SK-N-SH (cell line): ENCODE measurements at regions not wholly inside any gene's neighbourhood (a gene's known extent, or its start where the extent isn't known, plus 50 kb on each side); places are given as distances from the start of the nearest gene placed in this dataset.

Source experiments
- CHD2 ChIP-seq: fragments of 150-350 bp; IDR thresholded peaks from 2 replicates; pipeline ENCODE4 v1.6.1; 2018; ENCODE audit warnings: low read length; ENCODE audit not compliant: partially characterized antibody
- ELF1 ChIP-seq: IDR thresholded peaks from 2 replicates; pipeline ENCODE4 v1.4.0; 2012
- EP300 ChIP-seq, 2 experiments: IDR thresholded peaks; 2 replicates each; pipeline versions ENCODE4 v1.4.0 to v1.6.1; 2012; ENCODE audit warnings: borderline replicate concordance in 1 of 2, low read depth in 1 of 2, low read length in 1 of 2
- EZH2phosphoT487 ChIP-seq: fragments of 200-600 bp; sonication (generic); IDR thresholded peaks from 2 replicates; pipeline ENCODE4 v1.6.1; 2017; ENCODE audit warnings: low read depth, mixed run types, mild to moderate bottlenecking, antibody characterized with exemption, moderate library complexity, borderline replicate concordance
- FOSL2 ChIP-seq: IDR thresholded peaks from 2 replicates; pipeline ENCODE4 v1.4.0; 2012; ENCODE audit warnings: low read depth, mild to moderate bottlenecking, moderate library complexity, borderline replicate concordance
- FOXJ3 ChIP-seq: sonication (generic); formaldehyde crosslinking; IDR thresholded peaks from 2 replicates; pipeline ENCODE4 v1.5.1; 2020; ENCODE audit warnings: mild to moderate bottlenecking, missing genetic modification reagents
- FOXM1 ChIP-seq: IDR thresholded peaks from 2 replicates; pipeline ENCODE4 v1.4.0; 2012; ENCODE audit warnings: low read depth, mild to moderate bottlenecking
- GATA2 ChIP-seq: sonication (generic); formaldehyde crosslinking; IDR thresholded peaks from 2 replicates; pipeline ENCODE4 v1.5.0; 2020; ENCODE audit warnings: mild to moderate bottlenecking, missing genetic modification reagents
- MEF2A ChIP-seq: IDR thresholded peaks from 2 replicates; pipeline ENCODE4 v1.4.0; 2012; ENCODE audit warnings: low read depth, borderline replicate concordance
- MXI1 ChIP-seq: IDR thresholded peaks from 2 replicates; pipeline ENCODE4 v1.6.1; 2012; ENCODE audit warnings: mild to moderate bottlenecking, low read depth, low read length, improper control_type of control experiment
- NFIC ChIP-seq: IDR thresholded peaks from 2 replicates; pipeline ENCODE4 v1.4.0; 2012; ENCODE audit warnings: borderline replicate concordance
- NRF1 ChIP-seq: IDR thresholded peaks from 2 replicates; pipeline ENCODE4 v1.6.1; 2012; ENCODE audit warnings: low read depth, mild to moderate bottlenecking, low read length
- POLR2AphosphoS5 ChIP-seq: IDR thresholded peaks from 2 replicates; pipeline ENCODE4 v1.6.1; 2012; ENCODE audit warnings: low read depth, low read length
- RAD21 ChIP-seq: IDR thresholded peaks from 2 replicates; pipeline ENCODE4 v1.6.1; 2012; ENCODE audit warnings: mild to moderate bottlenecking, low read length
- RCOR1 ChIP-seq: fragments of 150-350 bp; IDR thresholded peaks from 2 replicates; pipeline ENCODE4 v1.6.1; 2017; ENCODE audit warnings: antibody characterized with exemption, low read length
- RFX5 ChIP-seq: IDR thresholded peaks from 2 replicates; pipeline ENCODE4 v1.6.1; 2012; ENCODE audit warnings: mild to moderate bottlenecking, improper control_type of control experiment, low read length
- SIN3A ChIP-seq: IDR thresholded peaks from 2 replicates; pipeline ENCODE4 v1.6.1; 2012; ENCODE audit warnings: low read depth, mild to moderate bottlenecking, low read length, moderate library complexity, borderline replicate concordance
- SMC3 ChIP-seq: IDR thresholded peaks from 2 replicates; pipeline ENCODE4 v1.6.1; 2012; ENCODE audit warnings: low read depth, low read length, improper control_type of control experiment
- TCF12 ChIP-seq: IDR thresholded peaks from 2 replicates; pipeline ENCODE4 v1.4.0; 2012
- USF1 ChIP-seq: IDR thresholded peaks from 2 replicates; pipeline ENCODE4 v1.4.0; 2012; ENCODE audit warnings: low read depth, borderline replicate concordance
- USF2 ChIP-seq: fragments of 150-350 bp; IDR thresholded peaks from 2 replicates; pipeline ENCODE4 v1.6.1; 2017; ENCODE audit warnings: antibody characterized with exemption, low read length, low read depth, borderline replicate concordance
- YY1 ChIP-seq: IDR thresholded peaks from 2 replicates; pipeline ENCODE4 v1.4.0; 2012; ENCODE audit warnings: low read depth, mild to moderate bottlenecking
- TF ChIP-seq, protein P1 (sequence below): IDR thresholded peaks from 2 replicates; pipeline ENCODE4 v1.6.1; 2012; ENCODE audit warnings: mild to moderate bottlenecking, low read depth, low read length, moderate library complexity
- TF ChIP-seq, protein P2 (sequence below): fragments of 150-350 bp; IDR thresholded peaks from 2 replicates; pipeline ENCODE4 v1.6.1; 2016; ENCODE audit warnings: mild to moderate bottlenecking, low read depth, low read length

DNA sequence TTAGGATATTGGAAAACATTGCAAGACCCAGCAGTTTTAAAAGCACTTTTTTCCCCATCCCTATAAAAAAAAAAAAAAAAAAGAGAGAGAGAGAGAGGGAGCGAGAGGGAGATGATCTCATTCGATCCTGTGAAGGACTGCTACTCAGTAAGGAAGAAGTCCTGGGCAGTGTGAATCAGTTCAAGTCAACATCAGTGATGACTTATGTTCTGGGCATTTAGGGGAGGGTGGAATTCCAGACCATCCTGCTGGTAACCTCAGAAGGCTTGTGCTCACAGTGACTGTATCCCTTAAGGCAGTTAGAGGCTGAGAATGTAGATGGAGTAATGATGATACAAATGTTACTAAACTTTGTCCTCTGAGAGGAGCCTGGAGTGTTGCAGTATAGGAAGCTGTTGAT is 151.4 kb downstream of the TGFB2 start (continued):
- TF ChIP-seq, protein P1, sequence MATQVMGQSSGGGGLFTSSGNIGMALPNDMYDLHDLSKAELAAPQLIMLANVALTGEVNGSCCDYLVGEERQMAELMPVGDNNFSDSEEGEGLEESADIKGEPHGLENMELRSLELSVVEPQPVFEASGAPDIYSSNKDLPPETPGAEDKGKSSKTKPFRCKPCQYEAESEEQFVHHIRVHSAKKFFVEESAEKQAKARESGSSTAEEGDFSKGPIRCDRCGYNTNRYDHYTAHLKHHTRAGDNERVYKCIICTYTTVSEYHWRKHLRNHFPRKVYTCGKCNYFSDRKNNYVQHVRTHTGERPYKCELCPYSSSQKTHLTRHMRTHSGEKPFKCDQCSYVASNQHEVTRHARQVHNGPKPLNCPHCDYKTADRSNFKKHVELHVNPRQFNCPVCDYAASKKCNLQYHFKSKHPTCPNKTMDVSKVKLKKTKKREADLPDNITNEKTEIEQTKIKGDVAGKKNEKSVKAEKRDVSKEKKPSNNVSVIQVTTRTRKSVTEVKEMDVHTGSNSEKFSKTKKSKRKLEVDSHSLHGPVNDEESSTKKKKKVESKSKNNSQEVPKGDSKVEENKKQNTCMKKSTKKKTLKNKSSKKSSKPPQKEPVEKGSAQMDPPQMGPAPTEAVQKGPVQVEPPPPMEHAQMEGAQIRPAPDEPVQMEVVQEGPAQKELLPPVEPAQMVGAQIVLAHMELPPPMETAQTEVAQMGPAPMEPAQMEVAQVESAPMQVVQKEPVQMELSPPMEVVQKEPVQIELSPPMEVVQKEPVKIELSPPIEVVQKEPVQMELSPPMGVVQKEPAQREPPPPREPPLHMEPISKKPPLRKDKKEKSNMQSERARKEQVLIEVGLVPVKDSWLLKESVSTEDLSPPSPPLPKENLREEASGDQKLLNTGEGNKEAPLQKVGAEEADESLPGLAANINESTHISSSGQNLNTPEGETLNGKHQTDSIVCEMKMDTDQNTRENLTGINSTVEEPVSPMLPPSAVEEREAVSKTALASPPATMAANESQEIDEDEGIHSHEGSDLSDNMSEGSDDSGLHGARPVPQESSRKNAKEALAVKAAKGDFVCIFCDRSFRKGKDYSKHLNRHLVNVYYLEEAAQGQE, result peak; percentile 69
- TF ChIP-seq USF2 (no peak), GATA2 (CRISPR knock-in tag) (no peak), EP300 (IDR thresholded peaks at IDR 0.05; ENCODE audit: borderline replicate concordance in 1 of 2, low read depth in 1 of 2, low read length in 1 of 2) (peak; percentile 13 to 93; a peak in 2 of 4 replicates), POLR2AphosphoS5 (peak; percentile 79), FOXM1 (no peak), ELF1 (0 out of 2 replicates have a peak, but pooled peaks have one; percentile 46), MXI1 (no peak), RAD21 (no peak), EZH2phosphoT487 (no peak), USF1 (no peak), YY1 (no peak), CHD2 (no peak), NRF1 (no peak), TCF12 (peak; percentile 95), FOSL2 (peak; percentile 98), FOXJ3 (no peak), RCOR1 (no peak), NFIC (peak; percentile 82), RFX5 (no peak), MEF2A (peak; percentile 73; the same call in 1 of the 2 replicates), SMC3 (peak; percentile 6; the same call in 1 of the 2 replicates), SIN3A (peak; percentile 82; the same call in 1 of the 2 replicates)
- TF ChIP-seq, protein P2, sequence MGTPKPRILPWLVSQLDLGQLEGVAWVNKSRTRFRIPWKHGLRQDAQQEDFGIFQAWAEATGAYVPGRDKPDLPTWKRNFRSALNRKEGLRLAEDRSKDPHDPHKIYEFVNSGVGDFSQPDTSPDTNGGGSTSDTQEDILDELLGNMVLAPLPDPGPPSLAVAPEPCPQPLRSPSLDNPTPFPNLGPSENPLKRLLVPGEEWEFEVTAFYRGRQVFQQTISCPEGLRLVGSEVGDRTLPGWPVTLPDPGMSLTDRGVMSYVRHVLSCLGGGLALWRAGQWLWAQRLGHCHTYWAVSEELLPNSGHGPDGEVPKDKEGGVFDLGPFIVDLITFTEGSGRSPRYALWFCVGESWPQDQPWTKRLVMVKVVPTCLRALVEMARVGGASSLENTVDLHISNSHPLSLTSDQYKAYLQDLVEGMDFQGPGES, result no peak
